NCI-H446 treated with DMSO at 0.1 percent for 48 hours (cell line): ENCODE measurements at regions not wholly inside any gene's neighbourhood (a gene's known extent, or its start where the extent isn't known, plus 50 kb on each side); places are given as distances from the start of the nearest gene placed in this dataset.
A peak's percentile ranks its signal among the peaks of the same experiment; 100 is the strongest.
"Not testable (repeated sequence)": the region's sequence is repeated elsewhere in the genome, so short reads cannot be mapped to it uniquely, and the experiment has no call there.

Experiments used
- DNase-seq: peaks from one replicate; lab custom pipeline; 2025; lab: John Stamatoyannopoulos, UW

DNA sequence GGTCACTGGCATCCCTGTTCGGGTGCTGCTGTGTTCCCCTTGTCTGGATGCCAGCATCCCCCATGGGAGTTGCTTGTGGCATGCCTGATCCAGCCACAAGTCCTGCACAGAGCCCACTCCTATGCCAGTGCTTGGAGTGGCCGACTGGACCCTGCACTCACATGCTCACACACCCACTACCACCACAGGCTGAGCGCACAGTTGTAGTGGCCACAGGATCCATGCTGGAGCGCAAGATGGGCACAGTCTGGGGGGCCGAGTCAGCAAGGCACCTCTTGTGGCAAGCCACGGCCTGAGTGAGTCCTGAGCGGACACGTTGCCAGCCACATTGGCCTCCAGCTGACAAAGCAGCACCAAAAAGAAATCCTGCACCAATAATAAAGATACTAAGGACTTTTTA, 661.6 kb upstream of the TMPRSS15 start:
- no peak for DNase-seq

GRCh38 chr21:19076031-19076430, 672.4 kb upstream of the TMPRSS15 start:
- no peak for DNase-seq

DNA sequence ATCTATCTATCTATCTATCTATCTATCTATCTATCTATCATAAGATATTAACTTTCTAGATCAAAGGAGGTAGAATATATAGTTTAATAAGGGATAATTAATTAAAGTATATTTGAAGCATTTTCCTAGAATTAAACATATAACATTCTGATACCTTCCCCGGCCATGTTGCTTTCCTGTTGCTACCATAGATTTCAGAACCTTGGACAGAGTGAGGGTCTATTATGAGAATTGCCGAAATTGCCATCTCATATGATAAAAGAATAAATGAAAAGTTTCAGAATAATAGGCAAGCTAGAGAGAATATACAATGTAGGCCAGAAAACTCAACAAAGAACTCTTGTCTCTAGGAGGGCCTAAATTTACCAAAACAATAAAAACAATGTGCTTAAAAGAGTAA, 706.1 kb upstream of the TMPRSS15 start:
- no peak for DNase-seq

- not testable (repeated sequence) for DNase-seq
These were observed 715.7 kb upstream of the TMPRSS15 start for GRCh38 chr21:19119259-19119658.

DNA sequence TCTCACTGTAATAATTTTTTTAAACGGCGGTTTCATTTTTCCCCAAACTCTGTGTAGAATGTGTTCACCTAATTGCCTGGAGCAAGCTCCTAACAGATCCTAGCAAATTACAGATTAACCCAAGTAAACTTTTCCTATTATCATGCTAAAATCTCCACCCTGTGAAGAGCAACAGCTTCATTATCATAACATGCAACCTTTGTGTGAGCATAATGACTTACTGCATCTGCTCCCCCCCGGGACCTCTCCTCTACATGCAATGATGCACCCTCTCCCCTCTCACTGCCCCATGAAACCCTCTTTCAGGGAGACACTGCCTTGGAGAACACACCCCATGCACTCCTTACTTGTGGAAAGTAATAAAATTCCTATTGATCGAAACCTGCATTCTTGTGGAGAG, 717.0 kb upstream of the TMPRSS15 start:
- no peak for DNase-seq

- DNase-seq: peak; percentile 81
These were observed 718.8 kb upstream of the TMPRSS15 start for GRCh38 chr21:19122356-19122755.

DNA sequence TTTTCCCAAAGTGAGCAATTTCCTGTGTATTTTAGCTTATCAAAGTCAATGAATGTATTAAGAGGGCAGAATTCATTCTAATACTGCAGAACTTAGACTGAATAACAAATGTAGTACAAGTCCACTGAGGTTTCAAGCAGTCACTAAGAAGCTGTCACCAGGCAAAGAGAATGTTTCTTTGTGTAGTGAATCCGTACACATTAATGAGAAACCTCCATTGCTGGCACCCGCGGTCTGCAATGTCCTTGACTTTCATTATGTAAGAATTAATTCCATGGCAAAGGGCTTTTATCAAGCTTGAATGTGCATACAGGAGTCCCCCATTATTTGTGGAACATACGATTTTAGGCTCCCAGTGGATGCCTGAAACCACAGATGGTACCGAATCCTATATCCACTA, 719.5 kb upstream of the TMPRSS15 start:
- DNase-seq: peak; percentile 29

DNA sequence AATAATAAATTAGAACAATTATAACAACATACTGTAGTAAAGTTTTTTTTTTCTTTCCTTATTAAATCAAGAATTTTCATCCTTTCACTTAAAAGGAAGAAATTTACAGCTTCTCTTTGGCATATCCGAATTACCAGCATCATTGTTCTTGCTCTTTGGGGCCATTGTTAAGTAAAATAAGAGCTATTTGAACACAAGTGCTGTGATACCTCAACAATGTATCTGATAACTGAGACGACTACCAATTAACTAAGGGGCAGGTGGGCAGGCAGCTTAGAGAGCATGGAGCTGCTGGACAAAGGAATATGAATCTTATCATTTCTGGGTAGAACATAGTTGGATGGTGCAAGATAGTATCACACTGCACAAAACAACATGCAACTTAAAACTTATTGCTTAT, 719.9 kb upstream of the TMPRSS15 start:
- no peak for DNase-seq

DNA sequence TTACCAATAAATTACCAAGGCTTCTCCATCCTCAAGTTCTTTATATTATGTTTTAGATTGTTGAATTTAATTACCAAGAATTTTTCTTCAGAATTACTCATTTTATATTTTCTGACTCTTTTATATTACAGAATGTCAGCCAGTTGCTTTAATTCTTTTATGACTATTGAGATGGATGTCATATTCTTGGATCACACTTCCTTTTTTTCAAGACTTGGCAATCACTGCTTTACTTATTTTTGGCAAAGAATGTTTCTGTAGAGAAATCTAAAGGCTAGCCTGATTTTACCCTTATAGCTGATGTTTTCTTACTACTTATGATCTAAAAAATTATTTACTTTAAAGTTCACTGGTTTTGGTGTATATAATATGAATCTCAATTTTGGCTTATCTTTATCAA, 721.1 kb upstream of the TMPRSS15 start:
- DNase-seq: peak; percentile 92

DNA sequence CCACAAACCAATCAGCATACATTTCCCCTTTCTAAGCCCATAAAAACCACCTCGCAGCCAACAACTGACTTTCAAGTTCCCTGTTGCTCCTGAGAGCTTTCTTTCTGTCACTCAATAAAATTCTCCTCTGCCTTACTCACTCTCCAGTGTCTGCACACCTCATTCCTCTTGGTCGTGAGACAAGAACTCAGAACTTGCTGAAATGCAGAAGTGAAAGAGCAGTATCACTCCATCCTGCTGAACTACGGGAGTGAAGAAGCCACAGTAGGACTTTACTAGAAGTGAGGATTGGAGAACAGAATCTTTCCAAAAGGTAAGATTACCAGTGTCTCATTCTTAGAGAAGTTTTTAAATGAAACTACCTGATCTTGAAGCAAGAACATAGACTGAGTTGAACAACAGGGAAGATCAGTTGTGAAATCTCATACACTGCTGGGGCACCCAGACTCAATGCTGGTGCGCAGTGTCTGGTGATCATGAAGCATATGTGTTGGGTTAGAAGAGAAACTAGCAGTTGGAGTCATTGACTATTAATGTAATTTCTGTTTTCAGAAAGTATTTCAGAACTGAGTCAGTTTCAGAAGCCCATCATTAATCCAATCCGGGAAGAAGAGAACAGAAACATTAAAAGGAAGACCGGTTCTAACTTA, 726.9 kb upstream of the TMPRSS15 start:
- no peak for DNase-seq

- DNase-seq: no peak
These were observed 737.9 kb upstream of the TMPRSS15 start for GRCh38 chr21:19141511-19141910.

DNA sequence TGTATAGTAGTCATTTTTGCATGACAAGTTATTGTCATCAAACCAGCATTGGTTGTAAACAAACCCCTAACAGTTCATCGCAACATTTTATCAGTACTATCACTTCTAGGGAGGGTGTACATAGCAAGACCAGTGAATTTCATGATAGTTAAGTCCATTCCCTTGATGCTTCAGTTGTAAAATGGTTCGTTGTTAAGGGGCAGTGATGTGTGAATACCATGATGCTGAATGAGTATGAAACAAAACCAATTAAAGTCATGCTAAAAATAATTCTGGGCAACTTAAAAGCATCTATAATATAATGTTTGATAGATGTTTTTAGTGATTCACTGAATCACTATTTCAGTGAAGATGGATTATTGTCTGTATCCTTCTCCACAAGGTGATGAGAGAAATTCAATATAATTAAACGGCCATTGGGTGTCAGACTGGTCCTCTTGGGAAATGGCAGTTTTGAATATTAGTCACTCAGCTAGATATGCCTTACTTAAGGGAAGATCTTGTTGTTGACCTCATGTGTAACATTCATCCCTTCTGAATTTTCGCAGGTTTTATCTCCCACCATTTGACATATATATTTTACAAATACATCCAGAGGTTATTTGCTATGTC, 742.2 kb upstream of the TMPRSS15 start:
- no peak for DNase-seq

DNA sequence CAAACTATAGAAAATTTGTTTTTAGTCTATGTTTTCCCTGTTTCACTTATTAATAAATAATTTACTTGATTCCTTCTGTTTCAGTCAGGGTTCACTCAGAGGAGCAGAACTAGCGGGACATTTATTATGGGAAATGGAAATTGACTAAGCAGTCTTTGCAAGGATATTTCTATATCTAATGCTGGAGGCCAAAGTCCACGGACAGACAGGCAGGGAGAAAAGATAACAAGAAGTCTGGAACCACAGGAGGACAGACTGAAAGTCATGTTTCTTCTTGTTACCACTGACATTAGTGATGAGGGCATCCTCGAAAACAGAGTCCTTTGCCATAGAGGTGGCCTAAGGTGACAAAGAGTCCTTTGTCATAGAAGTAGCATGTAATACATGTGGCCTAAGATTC, 744.5 kb upstream of the TMPRSS15 start:
- DNase-seq: no peak

DNA sequence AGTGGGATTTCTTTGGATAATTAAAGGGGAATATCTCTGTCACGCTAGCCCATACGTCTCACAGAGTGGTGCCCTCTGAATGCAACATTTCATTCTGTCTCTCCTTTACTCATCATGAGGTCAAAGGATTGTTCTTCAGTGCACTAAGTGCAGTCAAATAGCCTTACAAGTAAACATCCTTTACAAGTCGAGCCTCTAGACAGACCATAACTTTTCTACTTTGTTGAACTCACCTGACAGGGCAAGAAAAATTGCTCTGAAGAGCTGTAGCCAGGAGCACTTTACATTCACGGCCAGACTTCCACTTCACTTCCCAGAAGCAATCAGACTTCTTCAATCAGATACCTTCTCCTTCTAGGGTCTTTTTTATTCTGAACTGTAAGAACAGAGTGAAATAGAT, 768.0 kb upstream of the TMPRSS15 start:
- DNase-seq: no peak

DNA sequence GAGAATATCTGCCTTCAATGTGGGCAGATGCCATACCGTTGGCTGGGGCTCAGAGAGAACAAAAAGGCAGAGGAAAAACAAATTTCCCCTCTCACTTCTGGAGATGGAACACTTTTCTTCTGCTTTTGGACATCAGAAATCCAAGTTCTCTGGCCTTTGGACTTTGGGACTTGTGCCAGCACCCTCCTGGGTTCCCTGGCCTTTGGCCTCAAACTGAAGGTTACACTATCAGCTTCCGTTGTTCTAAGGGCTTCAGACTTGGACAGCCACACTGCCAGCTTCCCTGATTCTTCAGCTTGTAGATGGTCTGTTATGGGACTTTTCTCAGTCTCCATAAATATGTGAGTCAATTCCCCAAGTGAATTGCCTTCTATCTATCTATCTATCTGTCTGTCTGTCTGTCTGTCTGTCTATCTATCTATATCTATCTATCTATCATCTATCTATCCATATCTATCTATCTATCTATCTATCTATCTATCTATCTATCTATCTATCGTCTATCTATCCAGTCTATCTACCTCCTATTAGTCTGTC, 778.1 kb upstream of the TMPRSS15 start:
- DNase-seq: no peak

GRCh38 chr21:19197950-19198349, 794.4 kb upstream of the TMPRSS15 start:
- no peak for DNase-seq

DNA sequence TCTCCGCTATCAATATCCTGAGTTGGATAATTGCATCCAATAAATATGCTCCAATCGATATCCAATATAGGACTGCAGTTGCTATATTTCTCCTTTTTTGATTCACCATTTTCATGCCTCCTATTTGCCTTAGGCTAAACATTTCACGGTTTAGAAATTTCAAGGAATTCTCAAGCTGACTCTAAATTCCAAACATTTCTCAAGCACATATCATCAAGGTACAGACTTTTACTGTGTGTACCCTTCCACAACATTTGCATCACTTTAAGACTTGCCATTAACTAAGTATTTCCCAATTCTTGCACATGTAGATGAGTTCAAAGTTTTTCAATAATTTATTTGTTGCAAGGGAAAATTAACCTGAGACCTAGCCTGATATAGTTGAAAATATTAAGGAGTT, 795.2 kb upstream of the TMPRSS15 start:
- DNase-seq: no peak

DNA sequence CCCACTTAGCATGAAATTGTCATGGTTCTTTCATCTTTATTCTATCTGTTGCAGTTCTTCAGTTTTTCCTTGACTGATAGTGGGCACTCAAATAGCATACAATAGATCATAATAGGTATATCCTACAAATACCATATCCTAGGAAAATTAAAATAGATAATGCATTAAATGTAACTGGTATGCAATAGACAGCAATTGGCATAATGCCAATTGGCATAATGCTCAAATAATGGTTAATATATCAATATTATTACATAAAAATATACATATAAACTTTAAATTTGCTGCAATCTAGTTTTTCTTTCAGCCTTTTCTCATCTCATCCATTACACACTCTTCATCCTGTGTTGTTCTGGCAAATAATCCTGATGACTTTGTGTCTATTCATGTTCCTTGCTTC, 814.6 kb upstream of the TMPRSS15 start:
- DNase-seq: no peak

GRCh38 chr21:19224090-19224489, 820.5 kb upstream of the TMPRSS15 start:
- no peak for DNase-seq

- peak; percentile 73 for DNase-seq
These were observed 824.6 kb upstream of the TMPRSS15 start for GRCh38 chr21:19228226-19228625.

DNA sequence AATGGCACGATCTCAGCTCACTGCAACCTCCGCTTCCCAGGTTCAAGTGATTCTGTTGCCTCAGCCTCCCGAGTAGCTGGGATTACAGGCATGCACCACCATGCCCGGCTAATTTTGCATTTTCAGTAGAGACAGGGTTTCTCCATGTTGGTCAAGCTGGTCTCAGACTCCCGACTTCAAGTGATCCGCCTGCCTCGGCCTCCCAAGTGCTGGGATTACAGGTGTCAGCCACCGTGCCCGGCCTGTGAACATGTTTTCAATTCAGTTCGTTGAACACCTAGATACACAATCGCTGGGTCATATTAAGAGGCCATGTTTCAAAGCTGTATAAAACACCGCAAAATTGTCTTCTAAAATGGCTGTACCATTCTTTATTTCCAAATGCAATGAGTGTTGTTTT, 830.3 kb upstream of the TMPRSS15 start:
- not testable (repeated sequence) for DNase-seq

DNA sequence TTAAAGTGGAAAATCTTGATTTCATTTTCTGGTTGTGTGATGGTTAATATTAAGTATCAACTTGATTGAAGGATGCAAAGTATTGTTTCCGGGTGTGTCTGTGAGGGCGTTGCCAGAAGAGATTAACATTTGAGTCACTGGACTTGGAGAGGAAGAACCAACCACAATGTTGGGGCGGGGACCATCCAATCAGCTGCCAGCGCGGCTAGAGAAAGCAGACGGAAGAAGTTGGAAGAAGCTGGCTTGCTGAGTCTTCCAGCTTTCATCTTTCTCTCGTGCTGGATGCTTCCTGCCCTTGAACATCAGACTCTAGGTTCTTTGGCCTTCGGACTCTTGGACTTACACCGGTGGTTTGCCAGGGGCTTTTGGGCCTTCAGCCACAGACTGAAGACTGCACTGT, 832.6 kb upstream of the TMPRSS15 start:
- DNase-seq: peak; percentile 91

GRCh38 chr21:19237608-19238007, 834.0 kb upstream of the TMPRSS15 start:
- DNase-seq: peak; percentile 79

DNA sequence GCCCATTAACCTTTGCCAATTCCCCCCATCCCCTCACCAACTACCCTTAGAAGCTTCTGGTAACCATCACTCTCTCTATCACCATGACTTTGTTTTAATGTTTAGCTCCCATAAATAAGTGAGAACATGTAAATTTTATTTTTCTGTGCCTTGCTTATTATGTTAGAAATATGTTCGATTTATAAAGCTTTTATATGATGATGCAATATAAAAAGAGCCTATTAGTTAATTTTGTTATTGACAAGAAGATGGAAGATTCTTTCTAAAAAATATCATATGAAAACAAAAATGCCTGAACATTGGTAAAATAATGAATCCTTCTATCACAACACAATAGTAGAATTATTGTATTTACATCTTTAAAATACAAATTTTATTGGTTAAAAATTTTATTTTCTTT, 836.1 kb upstream of the TMPRSS15 start:
- DNase-seq: no peak
